Suppressor macrophage (primary cell): ENCODE measurements at regions not wholly inside any gene's neighbourhood (a gene's known extent, or its start where the extent isn't known, plus 50 kb on each side); places are given as distances from the start of the nearest gene placed in this dataset.

Experiments used
- DNase-seq, 4 experiments: peaks; one replicate each; pipeline ENCODE4 v3.0.0-alpha.2; 2020 to 2022

- DNase-seq: no peak
Measured at GRCh38 chr6:144730088-144730645, 445.0 kb downstream of the UTRN start.

- no peak for DNase-seq
Measured at GRCh38 chr6:144731229-144731628, 446.1 kb downstream of the UTRN start.

- DNase-seq: no peak
Measured at GRCh38 chr6:144736763-144737162, 451.6 kb downstream of the UTRN start.

GRCh38 chr6:144737998-144738397 lies 452.9 kb downstream of the UTRN start:
- DNase-seq: no peak

- no peak for DNase-seq
Measured at GRCh38 chr6:144739873-144740272, 454.7 kb downstream of the UTRN start.

- no peak for DNase-seq
Measured at GRCh38 chr6:144741659-144742058, 456.5 kb downstream of the UTRN start.

- no peak for DNase-seq
Measured at GRCh38 chr6:144742779-144743178, 457.6 kb downstream of the UTRN start.

GRCh38 chr6:144744720-144745119 lies 459.6 kb downstream of the UTRN start:
- DNase-seq: no peak

- no peak for DNase-seq
Measured at GRCh38 chr6:144745439-144745838, 460.3 kb downstream of the UTRN start.

GRCh38 chr6:144746902-144747469 lies 461.9 kb downstream of the UTRN start:
- DNase-seq: no peak

- DNase-seq: no peak
Measured at GRCh38 chr6:144749263-144749662, 464.1 kb downstream of the UTRN start.

GRCh38 chr6:144753023-144753705 lies 468.0 kb downstream of the UTRN start:
- peak in 2 of 4 experiments; percentile 10 to 45 for DNase-seq

GRCh38 chr6:144756469-144756868 lies 471.3 kb downstream of the UTRN start:
- DNase-seq: peak in 2 of 4 experiments; percentile 3 to 14

GRCh38 chr6:144757299-144757698 lies 472.2 kb downstream of the UTRN start:
- DNase-seq: no peak

GRCh38 chr6:144757730-144758129 lies 472.6 kb downstream of the UTRN start:
- no peak for DNase-seq

GRCh38 chr6:144758602-144759001 lies 473.5 kb downstream of the UTRN start:
- no peak for DNase-seq

GRCh38 chr6:144762469-144762868 lies 477.3 kb downstream of the UTRN start:
- DNase-seq: no peak

- no peak for DNase-seq
Measured at GRCh38 chr6:144767051-144767450, 481.9 kb downstream of the UTRN start.

GRCh38 chr6:144768551-144769075 lies 483.5 kb downstream of the UTRN start:
- DNase-seq: no peak

GRCh38 chr6:144769142-144769541 lies 484.0 kb downstream of the UTRN start:
- no peak for DNase-seq

- DNase-seq: no peak
Measured at GRCh38 chr6:144776031-144776819, 491.1 kb downstream of the UTRN start.

- no peak for DNase-seq
Measured at GRCh38 chr6:144777249-144777648, 492.1 kb downstream of the UTRN start.

GRCh38 chr6:144778056-144778455 lies 492.9 kb downstream of the UTRN start:
- DNase-seq: no peak
